OCI-LY1 (cell line): ENCODE measurements at regions not wholly inside any gene's neighbourhood (a gene's known extent, or its start where the extent isn't known, plus 50 kb on each side); places are given as distances from the start of the nearest gene placed in this dataset.

Source experiments
- EZH2 ChIP-seq: fragments of 200-600 bp; sonication (generic), shearing (Covaris generic); IDR thresholded peaks from 2 replicates; pipeline ENCODE4 v1.8.0; 2017; ENCODE audit warnings: borderline replicate concordance, mixed run types, mild to moderate bottlenecking, antibody characterized with exemption, low read length, moderate library complexity, mixed read lengths
- TF ChIP-seq, protein P1 (sequence below): fragments of 200-600 bp; sonication (generic), shearing (Covaris generic); IDR thresholded peaks from 2 replicates; pipeline ENCODE4 v1.5.1; 2017; ENCODE audit warnings: mild to moderate bottlenecking, antibody characterized with exemption, low read length, moderate library complexity, mixed read lengths

DNA sequence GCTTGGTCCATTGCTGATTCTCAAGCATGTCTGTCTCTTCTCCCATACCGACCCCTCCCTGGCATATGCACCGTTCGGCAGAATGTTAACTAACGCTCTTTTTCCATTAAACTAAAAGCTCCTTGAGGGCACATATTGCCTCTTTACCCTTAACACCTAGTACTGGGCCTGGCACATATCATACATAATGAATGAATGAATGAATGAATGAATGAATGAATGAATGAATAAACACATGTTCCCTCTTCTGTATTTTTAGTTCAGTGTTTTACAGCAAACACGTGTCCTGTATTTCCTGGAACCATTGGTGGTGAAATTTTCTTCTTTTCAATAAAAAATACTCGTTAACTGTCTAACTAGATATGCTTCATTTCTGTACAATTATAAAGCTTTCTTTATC lies 174.4 kb upstream of the DTNBP1 start:
- no peak for TF ChIP-seq EZH2
- TF ChIP-seq, protein P1, sequence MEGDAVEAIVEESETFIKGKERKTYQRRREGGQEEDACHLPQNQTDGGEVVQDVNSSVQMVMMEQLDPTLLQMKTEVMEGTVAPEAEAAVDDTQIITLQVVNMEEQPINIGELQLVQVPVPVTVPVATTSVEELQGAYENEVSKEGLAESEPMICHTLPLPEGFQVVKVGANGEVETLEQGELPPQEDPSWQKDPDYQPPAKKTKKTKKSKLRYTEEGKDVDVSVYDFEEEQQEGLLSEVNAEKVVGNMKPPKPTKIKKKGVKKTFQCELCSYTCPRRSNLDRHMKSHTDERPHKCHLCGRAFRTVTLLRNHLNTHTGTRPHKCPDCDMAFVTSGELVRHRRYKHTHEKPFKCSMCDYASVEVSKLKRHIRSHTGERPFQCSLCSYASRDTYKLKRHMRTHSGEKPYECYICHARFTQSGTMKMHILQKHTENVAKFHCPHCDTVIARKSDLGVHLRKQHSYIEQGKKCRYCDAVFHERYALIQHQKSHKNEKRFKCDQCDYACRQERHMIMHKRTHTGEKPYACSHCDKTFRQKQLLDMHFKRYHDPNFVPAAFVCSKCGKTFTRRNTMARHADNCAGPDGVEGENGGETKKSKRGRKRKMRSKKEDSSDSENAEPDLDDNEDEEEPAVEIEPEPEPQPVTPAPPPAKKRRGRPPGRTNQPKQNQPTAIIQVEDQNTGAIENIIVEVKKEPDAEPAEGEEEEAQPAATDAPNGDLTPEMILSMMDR = no peak
